Panc1 (cell line): ENCODE measurements at regions not wholly inside any gene's neighbourhood (a gene's known extent, or its start where the extent isn't known, plus 50 kb on each side); places are given as distances from the start of the nearest gene placed in this dataset.

Experiments
- ATAC-seq: fragments of 200-7000 bp; cut with Tn5 transposase; 2 replicates; pipeline ENCODE4 v1.9.1; 2020; ENCODE audit warnings: mild to moderate bottlenecking, moderate library complexity
- BruUV-seq: library from RNA; stranded (reverse); fragments of 400-500 nt; replicated peaks from 2 replicates; lab custom pipeline; 2021; lab: Mats Ljungman, UMichigan
- CTCF ChIA-PET: fragments of 300-600 bp; sonication (Branson Sonifier 250); formaldehyde crosslinking; loops from one replicate; lab custom pipeline; 2022; ENCODE audit warnings: antibody characterized with exemption; lab: Charles Lee
- POLR2A ChIA-PET: fragments of 300-600 bp; sonication (Branson Sonifier 250); formaldehyde crosslinking; loops from one replicate; lab custom pipeline; 2022; ENCODE audit warnings: antibody characterized with exemption; lab: Charles Lee
- DNase-seq: peaks from one replicate; pipeline ENCODE4 v3.0.0-alpha.2; 2010; ENCODE audit warnings: low read depth, low spot score
- H3K27ac ChIP-seq: 2 replicates; pipeline ENCODE4 v1.5.1; 2011; ENCODE audit warnings: mild to moderate bottlenecking, low read length, inconsistent platforms
- H3K27me3 ChIP-seq: fragments of 200-500 bp; sonication (Bioruptor generic); 2 replicates; pipeline ENCODE4 v1.6.0; 2014; ENCODE audit warnings: low read length, inconsistent platforms; ENCODE audit not compliant: control insufficient read depth, insufficient read depth
- H3K36me3 ChIP-seq: fragments of 200-500 bp; sonication (Bioruptor generic); 2 replicates; pipeline ENCODE4 v1.5.1; 2014; ENCODE audit warnings: inconsistent platforms, mild to moderate bottlenecking, low read length, moderate library complexity; ENCODE audit not compliant: control insufficient read depth, insufficient read depth
- H3K4me1 ChIP-seq: 2 replicates; pipeline ENCODE4 v1.5.1; 2011; ENCODE audit warnings: inconsistent platforms, mild to moderate bottlenecking, low read length, moderate library complexity; ENCODE audit not compliant: control insufficient read depth, insufficient read depth
- H3K4me3 ChIP-seq, 2 experiments: 2 replicates each; pipeline ENCODE4 v1.5.1; 2011 to 2012; ENCODE audit warnings: low read depth in 2 of 2, low read length in 2 of 2, mild to moderate bottlenecking in 2 of 2, inconsistent platforms in 1 of 2, moderate library complexity in 1 of 2
- H3K9me3 ChIP-seq: fragments of 200-500 bp; sonication (Bioruptor generic); 2 replicates; pipeline ENCODE4 v1.5.1; 2014; ENCODE audit warnings: low read depth, mild to moderate bottlenecking, inconsistent platforms, low read length, moderate library complexity; ENCODE audit not compliant: control insufficient read depth, insufficient read depth
- CTCF ChIP-seq: fragments of 450-650 bp; IDR thresholded peaks from 2 replicates; pipeline ENCODE4 v1.5.1; 2017; ENCODE audit warnings: mild to moderate bottlenecking
- POLR2AphosphoS5 ChIP-seq: IDR thresholded peaks from 2 replicates; pipeline ENCODE4 v1.6.1; 2012; ENCODE audit warnings: mild to moderate bottlenecking, low read depth, low read length, moderate library complexity
- REST ChIP-seq, 2 experiments: IDR thresholded peaks; 2 replicates each; pipeline ENCODE4 v1.6.1; 2011 to 2012; ENCODE audit warnings: low read depth in 2 of 2, control low read depth in 1 of 2, low read length in 1 of 2, mild to moderate bottlenecking in 1 of 2, moderate library complexity in 1 of 2; ENCODE audit not compliant: insufficient read depth in 1 of 2
- SIN3A ChIP-seq: IDR thresholded peaks from 2 replicates; pipeline ENCODE4 v1.6.1; 2012; ENCODE audit warnings: low read depth, mild to moderate bottlenecking, low read length, moderate library complexity, borderline replicate concordance; ENCODE audit not compliant: insufficient read depth
- TCF7L2 ChIP-seq: IDR thresholded peaks from 2 replicates; pipeline ENCODE4 v1.6.1; 2011; ENCODE audit warnings: mild to moderate bottlenecking, low read depth, low read length, inconsistent platforms
- in situ Hi-C: cut with HindIII; loops from 2 replicates; pipeline ENCODE4 v1.10.0; 2016; ENCODE audit warnings: low sequenced_read_pairs, low pct_unique_long_range_greater_than_20kb
- intact Hi-C: fragments of 100-400 bp; cut with micrococcal nuclease; formaldehyde crosslinking; loops from one replicate; pipeline ENCODE4 v1.10.0; 2022; ENCODE audit not compliant: unreplicated experiment

- BruUV-seq, result no TSS peak
- in situ Hi-C loops, result no loop called here
- no peaks in the 10 kb centered on the region; the same call in 1 of the 2 replicates for H3K27me3 ChIP-seq
Observed at GRCh38 chr17:36730857-36731490, 129.6 kb downstream of the MRM1 start.

GRCh38 chr17:36731811-36732210 is 130.4 kb downstream of the MRM1 start:
- CTCF ChIA-PET, result no interaction called here
- Histone ChIP-seq H3K4me1 (no peaks in the 10 kb centered on the region), H3K27ac (no peak overlapping the region), H3K36me3 (no peaks in the 10 kb centered on the region), H3K27me3 (no peaks in the 10 kb centered on the region; the same call in 1 of the 2 replicates), H3K9me3 (no peaks in the 10 kb centered on the region), H3K4me3 (no peak overlapping the region)
- ATAC-seq (no peak), DNase-seq (no peak)
- intact Hi-C loops (no loop called here), in situ Hi-C loops (no loop called here)
- BruUV-seq, result no TSS peak
- no peak for TF ChIP-seq REST (IDR thresholded peaks at IDR 0.05; ENCODE audit: insufficient read depth in 1 of 2, low read depth in 2 of 2, low read length in 1 of 2)
- TF ChIP-seq SIN3A, result no peak
- no peak for TF ChIP-seq CTCF
- TF ChIP-seq TCF7L2, result no peak
- TF ChIP-seq POLR2AphosphoS5, result no peak
- POLR2A ChIA-PET, result no interaction called here

More at GRCh38 chr17:36730857-36731490, 129.6 kb downstream of the MRM1 start:
- H3K27ac ChIP-seq, result no peak overlapping the region
- TF ChIP-seq SIN3A (no peak), TCF7L2 (no peak)
- no peaks in the 10 kb centered on the region for H3K4me1 ChIP-seq
- CTCF ChIA-PET, result no interaction called here
- ATAC-seq, result no peak
- no peaks in the 10 kb centered on the region for H3K36me3 ChIP-seq
- H3K4me3 ChIP-seq, result no peak overlapping the region
- no peak for DNase-seq
- intact Hi-C loops, result no loop called here
- H3K9me3 ChIP-seq, result no peaks in the 10 kb centered on the region
- POLR2A ChIA-PET, result no interaction called here

- ChIA-PET POLR2A (no interaction called here), CTCF (no interaction called here)
- no peaks in the 10 kb centered on the region for H3K36me3 ChIP-seq
- H3K9me3 ChIP-seq, result no peaks in the 10 kb centered on the region
- ATAC-seq, result no peak
- BruUV-seq, result no TSS peak
- H3K27ac ChIP-seq, result no peak overlapping the region
- in situ Hi-C loops, result no loop called here
- no peak overlapping the region for H3K4me3 ChIP-seq
- DNase-seq, result no peak
- no peak for TF ChIP-seq TCF7L2
- intact Hi-C loops, result no loop called here
- no peaks in the 10 kb centered on the region for H3K4me1 ChIP-seq
- no peaks in the 10 kb centered on the region; the same call in 1 of the 2 replicates for H3K27me3 ChIP-seq
Observed at GRCh38 chr17:36732351-36732750, 131.0 kb downstream of the MRM1 start.
